ENCODE measurements at regions not wholly inside any gene's neighbourhood (a gene's known extent, or its start where the extent isn't known, plus 50 kb on each side); places are given as distances from the start of the nearest gene placed in this dataset.

DNA sequence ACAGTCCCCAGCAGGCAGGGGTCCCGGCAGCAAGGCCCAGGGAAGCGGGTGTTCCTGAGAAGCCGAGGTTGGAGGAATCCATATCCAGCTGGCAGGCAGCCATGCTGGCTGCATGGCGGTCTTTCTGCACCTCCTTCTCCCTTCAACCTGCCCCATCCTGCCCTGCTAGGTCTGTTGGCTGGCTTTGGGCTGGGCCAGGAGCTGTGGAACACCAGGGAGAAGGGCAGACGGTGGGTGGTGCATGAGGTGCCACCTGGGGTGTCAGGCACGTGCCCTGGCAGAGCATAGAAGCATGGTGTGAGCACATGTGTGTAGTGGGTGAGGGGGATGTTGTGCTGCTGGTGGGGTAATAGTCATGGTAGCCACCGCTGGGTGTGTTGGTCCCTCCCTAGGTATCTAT, 150.1 kb downstream of the PJA1 start:
- no peaks in the 10 kb centered on the region for H3K79me2 ChIP-seq (ENCODE audit: control insufficient read depth, insufficient read depth, low read length)
- CTCF ChIA-PET = no interaction called here
- H3K9me3 ChIP-seq (replicated peaks; ENCODE audit: control insufficient read depth, insufficient read depth, low read length) = no peaks in the 10 kb centered on the region
- POLR2A ChIA-PET = no interaction called here
- H3K4me2 ChIP-seq (ENCODE audit: control insufficient read depth, insufficient read depth) = no peak overlapping the region
- no peak for ATAC-seq
- DNase-seq (ENCODE audit: low read depth, low spot score) = no peak
- no peaks in the 10 kb centered on the region; a peak in 1 of 4 replicates for H3K36me3 ChIP-seq (ENCODE audit: control insufficient read depth in 2 of 2, insufficient read depth in 2 of 2, low read length in 1 of 2)
- in situ Hi-C loops (cut with MboI) = no loop called here
- H3K4me3 ChIP-seq = no peak overlapping the region
- no peak overlapping the region for H2AFZ ChIP-seq (ENCODE audit: control insufficient read depth, low read depth, low read length)
- H4K20me1 ChIP-seq (ENCODE audit: control insufficient read depth, insufficient read depth) = no peaks in the 10 kb centered on the region
- H3K27ac ChIP-seq (ENCODE audit: control insufficient read depth, insufficient read depth) = no peak overlapping the region
- H3K9ac ChIP-seq (ENCODE audit: control insufficient read depth, insufficient read depth, low read length) = no peak overlapping the region
- no peaks in the 10 kb centered on the region for H3K27me3 ChIP-seq (replicated peaks in 1 of 2; ENCODE audit: control insufficient read depth in 2 of 2, insufficient read depth in 2 of 2, low read length in 1 of 2)
- BruUV-seq (replicated peaks) = no TSS peak
- no peak for FAIRE-seq
- TF ChIP-seq CBFB (IDR thresholded peaks at IDR 0.05; ENCODE audit: low read depth) (no peak), CBX5 (IDR thresholded peaks at IDR 0.05; ENCODE audit: low read depth) (no peak), BHLHE40 (IDR thresholded peaks at IDR 0.05; ENCODE audit: borderline replicate concordance in 1 of 2, low read depth in 2 of 2, low read length in 1 of 2) (no peak), ZNF622 (IDR thresholded peaks at IDR 0.05) (no peak), WRNIP1 (IDR thresholded peaks at IDR 0.05; ENCODE audit: borderline replicate concordance, low read depth, low read length) (no peak), ZNF217 (IDR thresholded peaks at IDR 0.05) (no peak), RELA (IDR thresholded peaks at IDR 0.05; ENCODE audit: borderline replicate concordance, partially characterized antibody) (no peak), RAD21 (IDR thresholded peaks at IDR 0.05; ENCODE audit: insufficient read depth, low read depth, low read length) (no peak), EGR1 (IDR thresholded peaks at IDR 0.05; ENCODE audit: borderline replicate concordance in 1 of 2, low read depth in 2 of 2, low read length in 2 of 2) (no peak), SUZ12 (IDR thresholded peaks at IDR 0.05; ENCODE audit: unreplicated experiment) (no peak), PAX5 (IDR thresholded peaks at IDR 0.05; ENCODE audit: borderline replicate concordance, low read depth, low read length) (no peak), FOXK2 (IDR thresholded peaks at IDR 0.05) (no peak), TAF1 (IDR thresholded peaks at IDR 0.05; ENCODE audit: borderline replicate concordance, low read depth, low read length) (no peak), ATF7 (IDR thresholded peaks at IDR 0.05; ENCODE audit: low read depth) (no peak)
- TF ChIP-seq, protein P1, sequence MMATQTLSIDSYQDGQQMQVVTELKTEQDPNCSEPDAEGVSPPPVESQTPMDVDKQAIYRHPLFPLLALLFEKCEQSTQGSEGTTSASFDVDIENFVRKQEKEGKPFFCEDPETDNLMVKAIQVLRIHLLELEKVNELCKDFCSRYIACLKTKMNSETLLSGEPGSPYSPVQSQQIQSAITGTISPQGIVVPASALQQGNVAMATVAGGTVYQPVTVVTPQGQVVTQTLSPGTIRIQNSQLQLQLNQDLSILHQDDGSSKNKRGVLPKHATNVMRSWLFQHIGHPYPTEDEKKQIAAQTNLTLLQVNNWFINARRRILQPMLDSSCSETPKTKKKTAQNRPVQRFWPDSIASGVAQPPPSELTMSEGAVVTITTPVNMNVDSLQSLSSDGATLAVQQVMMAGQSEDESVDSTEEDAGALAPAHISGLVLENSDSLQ (IDR thresholded peaks at IDR 0.05) = no peak
- TF ChIP-seq, protein P2, sequence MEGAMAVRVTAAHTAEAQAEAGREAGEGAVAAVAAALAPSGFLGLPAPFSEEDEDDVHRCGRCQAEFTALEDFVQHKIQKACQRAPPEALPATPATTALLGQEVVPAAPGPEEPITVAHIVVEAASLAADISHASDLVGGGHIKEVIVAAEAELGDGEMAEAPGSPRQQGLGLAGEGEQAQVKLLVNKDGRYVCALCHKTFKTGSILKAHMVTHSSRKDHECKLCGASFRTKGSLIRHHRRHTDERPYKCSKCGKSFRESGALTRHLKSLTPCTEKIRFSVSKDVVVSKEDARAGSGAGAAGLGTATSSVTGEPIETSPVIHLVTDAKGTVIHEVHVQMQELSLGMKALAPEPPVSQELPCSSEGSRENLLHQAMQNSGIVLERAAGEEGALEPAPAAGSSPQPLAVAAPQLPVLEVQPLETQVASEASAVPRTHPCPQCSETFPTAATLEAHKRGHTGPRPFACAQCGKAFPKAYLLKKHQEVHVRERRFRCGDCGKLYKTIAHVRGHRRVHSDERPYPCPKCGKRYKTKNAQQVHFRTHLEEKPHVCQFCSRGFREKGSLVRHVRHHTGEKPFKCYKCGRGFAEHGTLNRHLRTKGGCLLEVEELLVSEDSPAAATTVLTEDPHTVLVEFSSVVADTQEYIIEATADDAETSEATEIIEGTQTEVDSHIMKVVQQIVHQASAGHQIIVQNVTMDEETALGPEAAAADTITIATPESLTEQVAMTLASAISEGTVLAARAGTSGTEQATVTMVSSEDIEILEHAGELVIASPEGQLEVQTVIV (IDR thresholded peaks at IDR 0.05; ENCODE audit: borderline replicate concordance, partially characterized antibody) = no peak
- TF ChIP-seq, protein P3, sequence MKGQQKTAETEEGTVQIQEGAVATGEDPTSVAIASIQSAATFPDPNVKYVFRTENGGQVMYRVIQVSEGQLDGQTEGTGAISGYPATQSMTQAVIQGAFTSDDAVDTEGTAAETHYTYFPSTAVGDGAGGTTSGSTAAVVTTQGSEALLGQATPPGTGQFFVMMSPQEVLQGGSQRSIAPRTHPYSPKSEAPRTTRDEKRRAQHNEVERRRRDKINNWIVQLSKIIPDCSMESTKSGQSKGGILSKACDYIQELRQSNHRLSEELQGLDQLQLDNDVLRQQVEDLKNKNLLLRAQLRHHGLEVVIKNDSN (IDR thresholded peaks at IDR 0.05; ENCODE audit: borderline replicate concordance, extremely low read length, insufficient read depth, low read depth, low read length) = no peak
- TF ChIP-seq, protein P4, sequence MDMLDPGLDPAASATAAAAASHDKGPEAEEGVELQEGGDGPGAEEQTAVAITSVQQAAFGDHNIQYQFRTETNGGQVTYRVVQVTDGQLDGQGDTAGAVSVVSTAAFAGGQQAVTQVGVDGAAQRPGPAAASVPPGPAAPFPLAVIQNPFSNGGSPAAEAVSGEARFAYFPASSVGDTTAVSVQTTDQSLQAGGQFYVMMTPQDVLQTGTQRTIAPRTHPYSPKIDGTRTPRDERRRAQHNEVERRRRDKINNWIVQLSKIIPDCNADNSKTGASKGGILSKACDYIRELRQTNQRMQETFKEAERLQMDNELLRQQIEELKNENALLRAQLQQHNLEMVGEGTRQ (IDR thresholded peaks at IDR 0.05; ENCODE audit: borderline replicate concordance, low read depth, low read length) = no peak
- intact Hi-C loops (cut with micrococcal nuclease; ENCODE audit: unreplicated experiment) = no loop called here
- no peaks in the 10 kb centered on the region for H3K4me1 ChIP-seq (ENCODE audit: control insufficient read depth, insufficient read depth, low read length)
- WGBS (ENCODE audit: insufficient coverage, insufficient replicate concordance, low lambda C conversion rate, missing lambda C conversion rate) = 15% methylated on average over 7 of the region's 7 CpGs
- SMC1A ChIA-PET (ENCODE audit: uncharacterized antibody, unreplicated experiment) = no interaction called here
- RAD21 ChIA-PET (ENCODE audit: unreplicated experiment) = no interaction called here

Measured in GM12878 (cell line).